T-helper 1 cell treated with Interleukin-12 subunit alpha and Interleukin-12 subunit beta and Interleukin-4 antibody, amounts not matched to agents 30 μg/mL and 1 μg/mL, for 36 hours (primary cell): ENCODE measurements at regions not wholly inside any gene's neighbourhood (a gene's known extent, or its start where the extent isn't known, plus 50 kb on each side); places are given as distances from the start of the nearest gene placed in this dataset.
A peak's percentile ranks its signal among the peaks of the same experiment; 100 is the strongest.
"Not testable (repeated sequence)": the region's sequence is repeated elsewhere in the genome, so short reads cannot be mapped to it uniquely, and the experiment has no call there.

Experiments used
- H3K27ac Mint-ChIP-seq: one replicate; pipeline ENCODE4 v1.8.0; 2021; ENCODE audit warnings: mild to moderate bottlenecking, mixed read lengths
- H3K27me3 Mint-ChIP-seq: one replicate; pipeline ENCODE4 v1.8.0; 2021; ENCODE audit warnings: low read depth, mixed read lengths
- H3K36me3 Mint-ChIP-seq: one replicate; pipeline ENCODE4 v1.8.0; 2021; ENCODE audit warnings: low read depth, mixed read lengths
- H3K4me1 Mint-ChIP-seq: one replicate; pipeline ENCODE4 v1.8.0; 2021; ENCODE audit warnings: low read depth, mixed read lengths
- H3K4me3 Mint-ChIP-seq: one replicate; pipeline ENCODE4 v1.8.0; 2021; ENCODE audit warnings: mild to moderate bottlenecking, moderate library complexity, mixed read lengths
- H3K9me3 Mint-ChIP-seq: one replicate; pipeline ENCODE4 v1.8.0; 2021; ENCODE audit warnings: mixed read lengths

GRCh38 chr6:6736791-6737654 is 148.5 kb downstream of the LY86 start:
- Mint-ChIP-seq H3K4me1 (no peaks in the 10 kb centered on the region), H3K36me3 (no peaks in the 10 kb centered on the region), H3K4me3 (no peak overlapping the region), H3K27me3 (peaks cover 65% of the 10 kb centered on the region), H3K27ac (no peak overlapping the region), H3K9me3 (no peaks in the 10 kb centered on the region)

DNA sequence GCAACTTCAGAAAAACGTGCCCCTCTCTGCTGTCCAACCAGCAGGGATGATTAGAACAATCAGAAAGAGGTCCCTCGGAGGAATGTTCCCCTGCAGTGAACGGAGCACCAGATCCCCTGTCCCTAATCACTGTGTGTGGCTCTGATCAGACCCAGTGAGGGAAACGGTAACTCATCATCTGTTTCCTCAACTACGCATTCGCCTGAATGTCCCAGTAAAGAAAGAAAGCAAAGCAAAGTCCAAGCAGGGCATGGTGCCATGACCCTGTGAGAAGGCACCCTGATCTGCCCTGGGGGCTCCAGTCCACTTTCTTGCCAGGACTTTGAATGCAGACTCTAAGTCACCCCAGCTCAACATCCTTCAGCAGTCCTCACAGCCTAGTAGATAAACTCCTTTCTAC is 149.2 kb downstream of the LY86 start:
- Mint-ChIP-seq H3K27ac (no peak overlapping the region), H3K36me3 (no peaks in the 10 kb centered on the region), H3K4me3 (no peak overlapping the region), H3K4me1 (peaks cover 4% of the 10 kb centered on the region), H3K9me3 (no peaks in the 10 kb centered on the region), H3K27me3 (peaks cover 66% of the 10 kb centered on the region)

DNA sequence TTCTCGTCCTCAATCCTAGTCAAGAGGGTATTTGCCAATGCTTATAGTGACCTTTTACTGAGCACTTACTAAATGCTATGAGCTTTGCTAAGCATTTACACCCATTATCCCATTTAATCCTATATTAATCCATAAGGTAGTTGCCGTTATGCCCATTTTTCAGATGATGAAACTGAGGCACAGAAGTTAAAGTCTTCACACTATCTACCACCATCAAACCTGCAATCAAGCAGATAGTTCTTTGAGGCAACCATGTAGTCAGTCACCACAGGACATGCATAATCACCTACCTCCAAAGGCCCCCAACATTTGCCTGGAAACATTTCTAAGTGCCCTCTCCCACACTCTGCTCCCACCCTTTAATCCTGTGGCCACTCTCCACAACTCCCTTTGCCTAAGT is 149.6 kb downstream of the LY86 start:
- Mint-ChIP-seq H3K36me3 (no peaks in the 10 kb centered on the region), H3K27me3 (peaks cover 67% of the 10 kb centered on the region), H3K27ac (no peak overlapping the region), H3K4me3 (no peak overlapping the region), H3K4me1 (peaks cover 8% of the 10 kb centered on the region), H3K9me3 (no peaks in the 10 kb centered on the region)

- Mint-ChIP-seq H3K27me3 (peaks cover 68% of the 10 kb centered on the region), H3K4me3 (no peak overlapping the region), H3K9me3 (no peaks in the 10 kb centered on the region), H3K4me1 (peaks cover 8% of the 10 kb centered on the region), H3K36me3 (no peaks in the 10 kb centered on the region), H3K27ac (no peak overlapping the region)
Observed at GRCh38 chr6:6738922-6739716, 150.6 kb downstream of the LY86 start.

- Mint-ChIP-seq H3K4me3 (no peak overlapping the region), H3K27me3 (peaks cover 67% of the 10 kb centered on the region), H3K9me3 (no peaks in the 10 kb centered on the region), H3K27ac (no peak overlapping the region), H3K4me1 (peaks cover 8% of the 10 kb centered on the region), H3K36me3 (no peaks in the 10 kb centered on the region)
Observed at GRCh38 chr6:6740595-6740994, 152.1 kb downstream of the LY86 start.

- Mint-ChIP-seq H3K36me3 (no peaks in the 10 kb centered on the region), H3K9me3 (no peaks in the 10 kb centered on the region), H3K4me1 (peaks cover 8% of the 10 kb centered on the region), H3K27me3 (peaks cover 60% of the 10 kb centered on the region), H3K27ac (no peak overlapping the region), H3K4me3 (no peak overlapping the region)
Observed at GRCh38 chr6:6741264-6741663, 152.7 kb downstream of the LY86 start.

DNA sequence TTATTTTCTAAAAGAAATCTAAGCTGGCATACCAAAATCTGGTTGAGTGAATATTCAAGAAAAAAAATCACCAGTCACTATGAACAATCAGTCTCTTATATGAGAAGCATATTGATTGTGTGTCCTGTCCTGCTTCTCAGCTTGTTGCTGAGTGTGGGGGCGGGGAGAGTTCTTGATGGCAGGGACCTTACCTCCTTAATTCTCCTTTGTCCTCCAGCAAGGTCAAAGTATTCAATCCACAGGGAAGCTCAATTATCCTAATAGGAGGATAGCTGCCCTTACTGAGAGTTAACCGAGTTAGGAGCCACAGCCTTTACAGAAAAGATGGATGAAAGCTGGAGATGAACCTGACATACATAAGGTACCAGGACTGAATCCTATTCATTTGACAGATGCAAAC is 154.0 kb downstream of the LY86 start:
- H3K4me1 Mint-ChIP-seq: peaks cover 8% of the 10 kb centered on the region
- H3K9me3 Mint-ChIP-seq: no peaks in the 10 kb centered on the region
- H3K36me3 Mint-ChIP-seq: no peaks in the 10 kb centered on the region
- no peak overlapping the region for H3K27ac Mint-ChIP-seq
- no peak overlapping the region for H3K4me3 Mint-ChIP-seq
- peaks cover 56% of the 10 kb centered on the region for H3K27me3 Mint-ChIP-seq

- Mint-ChIP-seq H3K4me3 (no peak overlapping the region), H3K36me3 (no peaks in the 10 kb centered on the region), H3K27me3 (peaks cover 36% of the 10 kb centered on the region), H3K27ac (no peak overlapping the region), H3K9me3 (no peaks in the 10 kb centered on the region), H3K4me1 (peaks cover 12% of the 10 kb centered on the region)
Observed at GRCh38 chr6:6744551-6744950, 156.0 kb downstream of the LY86 start.

- not testable (repeated sequence) for H3K9me3 Mint-ChIP-seq, H3K27ac Mint-ChIP-seq, H3K36me3 Mint-ChIP-seq, H3K4me3 Mint-ChIP-seq
- Mint-ChIP-seq H3K4me1 (peaks cover 19% of the 10 kb centered on the region), H3K27me3 (peaks cover 30% of the 10 kb centered on the region)
Observed at GRCh38 chr6:6745637-6746332, 157.3 kb downstream of the LY86 start.

DNA sequence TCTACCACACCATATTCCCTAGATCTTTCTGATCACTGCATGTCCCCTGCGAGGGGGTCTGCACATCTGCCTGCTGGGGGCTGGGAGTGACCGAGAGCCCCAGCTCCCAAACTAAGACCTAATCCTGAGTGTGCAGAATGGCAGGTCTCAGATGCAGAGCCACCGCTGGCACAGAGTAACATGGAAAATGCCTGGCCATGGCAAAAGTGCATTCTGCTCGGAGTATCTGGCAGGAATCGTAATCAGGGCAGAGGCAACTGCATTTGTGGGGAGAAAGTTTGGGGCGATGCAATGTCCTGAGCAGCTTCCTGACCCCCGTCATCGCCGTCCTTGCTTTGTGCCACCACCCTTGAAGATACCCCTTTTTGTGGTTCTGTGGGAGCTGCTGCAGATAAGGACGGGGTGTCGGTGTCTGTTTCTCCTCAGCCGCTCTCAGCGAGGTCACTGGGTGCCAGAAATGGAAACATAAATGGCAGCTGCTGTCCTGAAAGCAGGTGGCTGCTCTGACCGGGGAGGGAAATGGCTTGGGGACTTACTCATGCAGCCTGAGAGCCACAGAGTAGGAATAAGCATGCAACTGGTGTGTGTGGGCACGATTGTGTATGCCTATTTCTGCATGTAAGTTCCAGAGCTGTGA is 157.9 kb downstream of the LY86 start:
- Mint-ChIP-seq H3K9me3 (no peaks in the 10 kb centered on the region), H3K4me3 (no peak overlapping the region), H3K36me3 (no peaks in the 10 kb centered on the region), H3K4me1 (peaks cover 25% of the 10 kb centered on the region), H3K27ac (no peak overlapping the region), H3K27me3 (peaks cover 30% of the 10 kb centered on the region)

DNA sequence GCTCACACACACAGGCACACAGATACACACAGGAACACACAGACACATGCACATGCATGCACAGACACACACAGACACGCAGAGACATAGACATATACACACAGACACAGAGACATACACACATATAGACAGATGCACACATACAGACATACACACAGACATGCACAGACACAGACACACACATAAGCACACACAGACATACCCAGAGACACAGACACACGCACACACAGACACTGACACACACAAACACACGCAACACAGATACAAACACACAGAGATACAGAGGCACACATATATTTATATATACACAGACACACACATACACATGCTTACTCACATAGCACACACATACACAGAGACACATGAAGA is 158.4 kb downstream of the LY86 start:
- Mint-ChIP-seq H3K36me3 (no peaks in the 10 kb centered on the region), H3K27ac (no peak overlapping the region), H3K9me3 (no peaks in the 10 kb centered on the region), H3K27me3 (peaks cover 30% of the 10 kb centered on the region), H3K4me1 (peaks cover 29% of the 10 kb centered on the region), H3K4me3 (no peak overlapping the region)

DNA sequence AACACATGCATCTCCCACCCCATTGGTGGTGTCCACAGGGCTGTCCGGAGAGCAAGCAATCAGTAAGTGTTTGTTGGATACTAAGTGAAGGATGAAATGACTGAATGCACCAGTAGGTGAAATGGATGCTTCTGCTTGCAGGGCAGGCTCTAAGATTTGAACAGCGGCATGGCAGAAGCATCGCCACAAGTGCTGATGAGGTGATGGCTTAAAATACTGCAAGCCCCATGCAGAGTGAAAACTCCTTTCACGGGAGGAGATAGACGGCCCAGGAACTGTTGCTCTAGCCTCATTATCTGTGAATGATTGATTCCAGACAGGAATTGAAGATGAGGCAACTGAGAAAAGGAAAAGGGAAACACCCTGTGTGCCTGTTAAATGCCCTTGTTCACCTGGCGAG is 158.9 kb downstream of the LY86 start:
- no peak overlapping the region for H3K27ac Mint-ChIP-seq
- H3K4me1 Mint-ChIP-seq: peaks cover 31% of the 10 kb centered on the region
- peaks cover 30% of the 10 kb centered on the region for H3K27me3 Mint-ChIP-seq
- no peaks in the 10 kb centered on the region for H3K36me3 Mint-ChIP-seq
- H3K4me3 Mint-ChIP-seq: no peak overlapping the region
- no peaks in the 10 kb centered on the region for H3K9me3 Mint-ChIP-seq

DNA sequence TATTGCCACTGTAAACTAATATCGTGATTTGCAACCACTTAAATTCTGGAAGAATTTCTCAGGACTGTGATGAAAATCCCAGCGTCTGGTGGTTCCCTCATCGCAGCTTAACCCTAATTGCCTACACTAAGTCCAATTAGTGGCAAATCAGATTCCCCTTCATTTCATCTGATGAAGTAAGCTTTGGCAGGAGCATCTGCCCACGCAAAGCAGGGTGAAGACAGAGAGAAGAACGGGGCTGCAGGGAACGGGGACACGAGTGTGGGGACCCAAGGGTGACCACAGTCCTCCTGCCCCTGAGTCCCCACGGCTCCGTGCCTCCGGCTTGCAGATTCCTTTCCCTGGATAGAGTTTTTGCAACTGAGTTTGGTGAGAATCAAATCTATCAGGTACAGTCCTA is 159.5 kb downstream of the LY86 start:
- H3K4me3 Mint-ChIP-seq: no peak overlapping the region
- peaks cover 25% of the 10 kb centered on the region for H3K4me1 Mint-ChIP-seq
- H3K9me3 Mint-ChIP-seq: no peaks in the 10 kb centered on the region
- no peaks in the 10 kb centered on the region for H3K36me3 Mint-ChIP-seq
- H3K27me3 Mint-ChIP-seq: peaks cover 24% of the 10 kb centered on the region
- no peak overlapping the region for H3K27ac Mint-ChIP-seq

DNA sequence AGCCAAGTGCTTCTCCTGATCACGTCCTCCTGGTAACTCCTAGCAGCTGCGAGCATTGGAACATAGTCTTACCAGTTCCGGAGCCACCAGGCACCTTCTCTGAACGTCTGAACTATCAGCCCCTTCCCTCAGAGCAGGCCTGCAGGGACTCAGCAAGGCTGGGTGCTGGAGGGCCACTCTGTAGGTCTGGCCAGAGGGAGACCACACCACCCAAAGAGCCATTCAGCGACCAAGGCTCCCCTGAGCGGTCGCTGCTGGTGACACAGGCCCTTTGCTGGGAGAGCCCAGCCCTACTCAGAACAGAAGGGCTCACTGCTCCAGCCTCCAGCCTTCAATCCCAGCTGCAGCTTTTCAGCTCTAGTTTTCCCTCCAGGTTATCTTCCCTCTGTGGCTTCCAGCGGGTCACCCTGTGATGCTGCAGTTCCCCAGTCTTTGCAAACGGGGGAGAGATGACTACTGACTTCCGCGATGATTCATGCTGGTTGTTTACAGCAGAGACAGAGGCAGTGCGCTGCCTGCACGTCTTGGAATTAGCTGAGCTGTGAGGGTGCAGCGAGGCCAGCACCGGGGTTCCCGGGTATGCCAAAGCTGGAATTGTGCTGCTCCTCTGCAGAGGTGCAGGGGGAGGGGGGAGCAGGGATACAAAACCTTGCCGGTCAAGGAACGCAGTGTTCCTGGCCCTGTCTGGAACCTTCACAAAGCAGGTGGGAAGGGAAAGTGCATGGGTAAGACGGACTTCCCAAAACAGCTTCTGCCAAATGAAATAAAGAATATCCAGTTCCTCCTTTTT is 161.4 kb downstream of the LY86 start:
- H3K9me3 Mint-ChIP-seq: no peaks in the 10 kb centered on the region

More for the DNA sequence above, 161.4 kb downstream of the LY86 start:
- Mint-ChIP-seq H3K27ac (peak overlapping the region; percentile 26), H3K36me3 (no peaks in the 10 kb centered on the region), H3K4me1 (peaks cover 25% of the 10 kb centered on the region), H3K27me3 (peaks cover 12% of the 10 kb centered on the region), H3K4me3 (peak overlapping the region; percentile 57)
